ENCODE measurements at regions not wholly inside any gene's neighbourhood (a gene's known extent, or its start where the extent isn't known, plus 50 kb on each side); places are given as distances from the start of the nearest gene placed in this dataset.

DNA sequence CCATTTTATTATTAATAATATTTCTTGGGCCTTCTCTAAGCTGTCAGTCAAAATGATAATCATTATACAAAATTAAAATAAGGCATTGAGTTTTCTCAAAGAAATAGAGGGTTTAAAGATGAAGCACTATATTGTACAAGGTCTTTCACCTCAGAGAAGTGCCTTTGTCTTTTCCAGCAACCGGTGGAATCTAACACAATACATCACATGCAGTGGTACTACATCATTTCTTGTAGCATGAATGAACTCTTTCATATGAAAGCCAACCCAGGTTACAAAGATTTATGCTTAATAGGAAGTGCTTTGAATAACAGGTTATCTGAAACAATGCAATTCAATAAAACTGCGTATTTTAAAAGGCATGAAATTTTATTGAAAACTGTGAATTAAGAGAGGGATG is 1620.8 kb downstream of the PCDH9 start:
- no peak overlapping the region for H3K9ac ChIP-seq (ENCODE audit: low read length)
- TF ChIP-seq EZH2phosphoT487 (conservative IDR thresholded peaks at IDR 0.05; ENCODE audit: low read length) = no peak
- TF ChIP-seq, protein P1, sequence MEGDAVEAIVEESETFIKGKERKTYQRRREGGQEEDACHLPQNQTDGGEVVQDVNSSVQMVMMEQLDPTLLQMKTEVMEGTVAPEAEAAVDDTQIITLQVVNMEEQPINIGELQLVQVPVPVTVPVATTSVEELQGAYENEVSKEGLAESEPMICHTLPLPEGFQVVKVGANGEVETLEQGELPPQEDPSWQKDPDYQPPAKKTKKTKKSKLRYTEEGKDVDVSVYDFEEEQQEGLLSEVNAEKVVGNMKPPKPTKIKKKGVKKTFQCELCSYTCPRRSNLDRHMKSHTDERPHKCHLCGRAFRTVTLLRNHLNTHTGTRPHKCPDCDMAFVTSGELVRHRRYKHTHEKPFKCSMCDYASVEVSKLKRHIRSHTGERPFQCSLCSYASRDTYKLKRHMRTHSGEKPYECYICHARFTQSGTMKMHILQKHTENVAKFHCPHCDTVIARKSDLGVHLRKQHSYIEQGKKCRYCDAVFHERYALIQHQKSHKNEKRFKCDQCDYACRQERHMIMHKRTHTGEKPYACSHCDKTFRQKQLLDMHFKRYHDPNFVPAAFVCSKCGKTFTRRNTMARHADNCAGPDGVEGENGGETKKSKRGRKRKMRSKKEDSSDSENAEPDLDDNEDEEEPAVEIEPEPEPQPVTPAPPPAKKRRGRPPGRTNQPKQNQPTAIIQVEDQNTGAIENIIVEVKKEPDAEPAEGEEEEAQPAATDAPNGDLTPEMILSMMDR (IDR thresholded peaks at IDR 0.05; ENCODE audit: insufficient read depth, low read length, poor library complexity, severe bottlenecking) = no peak
- no peaks in the 10 kb centered on the region for H3K9me2 ChIP-seq (replicated peaks; ENCODE audit: insufficient read depth, low read length)
- no peak overlapping the region for H3K27ac ChIP-seq (ENCODE audit: low read depth, low read length)
- no peak overlapping the region for H3K4me3 ChIP-seq (ENCODE audit: insufficient read depth, low read length, poor library complexity, severe bottlenecking)
- no peaks in the 10 kb centered on the region for H3K9me3 ChIP-seq (ENCODE audit: insufficient read depth, low read length)
- no peaks in the 10 kb centered on the region for H3F3A ChIP-seq (ENCODE audit: insufficient read depth)
- H3K27me3 ChIP-seq (ENCODE audit: low read length) = no peaks in the 10 kb centered on the region
- no peak overlapping the region for H2AFZ ChIP-seq (ENCODE audit: low read depth, low read length, severe bottlenecking)
- H3K79me2 ChIP-seq (ENCODE audit: insufficient read depth, low read length) = no peaks in the 10 kb centered on the region
- H4K20me1 ChIP-seq (ENCODE audit: low read depth, low read length) = no peaks in the 10 kb centered on the region
- H3K4me2 ChIP-seq (ENCODE audit: low read depth, low read length, poor library complexity, severe bottlenecking) = no peak overlapping the region
- no peaks in the 10 kb centered on the region for H3K36me3 ChIP-seq (ENCODE audit: low read length)

DNA sequence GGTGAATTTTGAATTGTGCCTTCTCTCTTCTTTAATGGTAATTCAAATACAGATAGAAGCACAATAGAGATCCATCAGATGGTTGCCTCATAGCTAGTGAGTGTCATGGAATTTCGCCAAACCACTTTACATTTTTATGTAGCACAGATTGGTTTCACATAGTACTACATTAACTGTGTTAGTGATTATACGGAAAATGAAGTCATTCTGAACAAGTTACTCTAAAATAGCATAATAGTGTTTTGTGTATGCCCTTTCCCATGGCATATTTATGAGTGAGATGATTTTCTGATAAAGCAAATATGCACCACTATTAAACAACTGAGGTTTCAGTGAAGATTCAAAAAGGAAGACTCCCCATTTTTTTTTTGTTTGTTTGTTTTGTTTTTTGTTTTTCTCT is 1623.5 kb downstream of the PCDH9 start:
- no peak overlapping the region for H3K27ac ChIP-seq (ENCODE audit: low read depth, low read length)
- no peak for TF ChIP-seq EZH2phosphoT487 (conservative IDR thresholded peaks at IDR 0.05; ENCODE audit: low read length)
- TF ChIP-seq, protein P1 (IDR thresholded peaks at IDR 0.05; ENCODE audit: insufficient read depth, low read length, poor library complexity, severe bottlenecking) = no peak
- no peak overlapping the region for H2AFZ ChIP-seq (ENCODE audit: low read depth, low read length, severe bottlenecking)
- no peaks in the 10 kb centered on the region for H4K20me1 ChIP-seq (ENCODE audit: low read depth, low read length)
- no peak overlapping the region for H3K9ac ChIP-seq (ENCODE audit: low read length)
- no peaks in the 10 kb centered on the region for H3K27me3 ChIP-seq (ENCODE audit: low read length)
- H3K4me2 ChIP-seq (ENCODE audit: low read depth, low read length, poor library complexity, severe bottlenecking) = no peak overlapping the region
- no peaks in the 10 kb centered on the region for H3K36me3 ChIP-seq (ENCODE audit: low read length)
- H3F3A ChIP-seq (ENCODE audit: insufficient read depth) = no peaks in the 10 kb centered on the region
- no peaks in the 10 kb centered on the region for H3K9me3 ChIP-seq (ENCODE audit: insufficient read depth, low read length)
- H3K9me2 ChIP-seq (replicated peaks; ENCODE audit: insufficient read depth, low read length) = no peaks in the 10 kb centered on the region
- no peak overlapping the region for H3K4me3 ChIP-seq (ENCODE audit: insufficient read depth, low read length, poor library complexity, severe bottlenecking)
- no peaks in the 10 kb centered on the region for H3K79me2 ChIP-seq (ENCODE audit: insufficient read depth, low read length)

DNA sequence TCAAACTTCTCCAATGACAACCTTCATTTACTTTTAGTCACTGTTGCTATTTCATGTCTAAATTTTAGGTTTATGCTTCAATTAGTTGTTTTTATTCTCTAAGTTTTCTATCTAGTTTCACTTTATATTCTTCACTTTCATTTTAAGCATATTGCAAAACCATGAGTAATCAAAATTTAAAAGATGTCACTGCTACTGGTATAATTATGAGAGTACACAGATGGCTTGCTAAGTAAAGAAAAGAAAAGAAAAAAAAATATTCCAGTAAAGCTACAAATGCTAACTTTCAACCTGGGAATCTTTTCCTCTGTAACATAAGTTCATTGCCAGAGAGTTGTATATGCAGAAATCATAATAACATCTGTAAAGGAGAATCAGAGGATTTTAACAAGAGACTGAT is 1624.7 kb downstream of the PCDH9 start:
- Histone ChIP-seq H3K4me2 (ENCODE audit: low read depth, low read length, poor library complexity, severe bottlenecking) (no peak overlapping the region), H2AFZ (ENCODE audit: low read depth, low read length, severe bottlenecking) (no peak overlapping the region)
- no peak for TF ChIP-seq EZH2phosphoT487 (conservative IDR thresholded peaks at IDR 0.05; ENCODE audit: low read length)
- TF ChIP-seq, protein P1 (IDR thresholded peaks at IDR 0.05; ENCODE audit: insufficient read depth, low read length, poor library complexity, severe bottlenecking) = no peak

More for the DNA sequence above, 1624.7 kb downstream of the PCDH9 start:
- no peaks in the 10 kb centered on the region for H3K27me3 ChIP-seq (ENCODE audit: low read length)
- no peaks in the 10 kb centered on the region for H3K9me3 ChIP-seq (ENCODE audit: insufficient read depth, low read length)
- no peaks in the 10 kb centered on the region for H3K79me2 ChIP-seq (ENCODE audit: insufficient read depth, low read length)
- H3K9ac ChIP-seq (ENCODE audit: low read length) = no peak overlapping the region
- H3K9me2 ChIP-seq (replicated peaks; ENCODE audit: insufficient read depth, low read length) = no peaks in the 10 kb centered on the region
- no peaks in the 10 kb centered on the region for H3F3A ChIP-seq (ENCODE audit: insufficient read depth)
- H3K27ac ChIP-seq (ENCODE audit: low read depth, low read length) = no peak overlapping the region
- no peaks in the 10 kb centered on the region for H4K20me1 ChIP-seq (ENCODE audit: low read depth, low read length)
- H3K4me3 ChIP-seq (ENCODE audit: insufficient read depth, low read length, poor library complexity, severe bottlenecking) = no peak overlapping the region
- no peaks in the 10 kb centered on the region for H3K36me3 ChIP-seq (ENCODE audit: low read length)

All from SU-DHL-6 (cell line).